Inflammatory macrophage treated with lipopolysaccharide for 4 hours (primary cell): ENCODE measurements at regions not wholly inside any gene's neighbourhood (a gene's known extent, or its start where the extent isn't known, plus 50 kb on each side); places are given as distances from the start of the nearest gene placed in this dataset.
"Not testable (repeated sequence)": the region's sequence is repeated elsewhere in the genome, so short reads cannot be mapped to it uniquely, and the experiment has no call there.

Experiments used
- DNase-seq: peaks from one replicate; pipeline ENCODE4 v3.0.0-alpha.2; 2020

DNA sequence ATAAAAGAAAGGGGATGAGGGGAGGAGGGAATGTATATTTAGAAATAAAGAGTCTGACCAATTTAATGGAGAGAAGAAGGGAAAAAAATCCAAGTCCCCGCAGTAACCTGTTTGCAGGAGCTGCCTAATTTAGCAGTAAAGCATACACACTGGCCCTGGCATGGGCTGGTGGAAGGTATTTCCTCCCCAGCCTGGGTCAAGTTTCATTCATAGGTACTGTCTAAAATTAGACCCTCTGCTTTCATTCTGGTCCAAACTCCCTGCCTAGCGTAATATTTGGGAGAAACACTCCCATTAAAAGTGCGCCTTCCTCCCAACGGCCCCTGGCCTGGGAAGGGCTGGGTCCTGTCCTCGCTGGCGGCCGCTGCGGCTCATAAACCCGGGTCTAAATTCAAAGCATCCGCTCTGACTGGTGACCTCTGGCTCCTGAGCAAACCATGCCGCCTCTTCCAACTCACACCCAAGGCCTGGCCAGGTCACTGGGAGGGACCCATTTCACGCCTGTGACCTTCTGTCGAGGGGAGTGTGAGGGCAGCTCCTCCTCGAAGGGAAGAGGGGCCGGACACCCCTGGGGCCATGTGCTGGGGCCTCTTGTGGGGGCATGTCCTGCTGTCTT lies 123.2 kb downstream of the FGF18 start:
- no peak for DNase-seq

DNA sequence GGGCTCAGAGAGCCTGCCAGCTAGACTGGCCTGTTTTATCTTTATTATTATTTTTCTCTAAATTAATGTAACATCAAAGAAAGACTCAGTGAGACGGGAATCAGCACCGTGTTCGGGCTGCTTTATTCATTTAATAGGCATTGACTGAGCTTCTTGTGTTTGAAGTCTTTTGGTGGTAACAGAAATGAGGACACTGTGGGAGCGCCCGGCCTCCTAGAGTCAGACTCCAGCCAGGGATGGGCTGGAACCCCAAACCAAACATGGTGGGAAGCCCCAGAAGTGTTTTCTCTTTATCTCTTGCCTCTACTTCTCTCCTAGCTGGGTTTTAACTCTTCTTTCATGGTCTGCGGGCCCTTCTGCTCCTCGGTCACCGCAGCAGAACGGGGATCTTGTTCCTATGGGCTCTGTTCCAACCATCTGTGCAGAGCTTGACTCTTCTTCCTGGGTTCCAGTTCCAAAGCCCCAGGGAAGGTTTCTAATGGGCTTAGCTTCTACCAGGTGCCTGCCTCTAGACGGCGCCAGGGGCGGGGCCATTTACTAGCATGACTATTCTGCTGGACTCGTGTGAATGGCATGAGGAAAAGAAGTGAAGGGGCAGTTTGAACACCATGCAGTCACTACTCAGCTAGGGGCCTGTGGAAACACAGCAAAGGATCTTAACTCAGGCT lies 123.8 kb downstream of the FGF18 start:
- DNase-seq, result no peak

DNA sequence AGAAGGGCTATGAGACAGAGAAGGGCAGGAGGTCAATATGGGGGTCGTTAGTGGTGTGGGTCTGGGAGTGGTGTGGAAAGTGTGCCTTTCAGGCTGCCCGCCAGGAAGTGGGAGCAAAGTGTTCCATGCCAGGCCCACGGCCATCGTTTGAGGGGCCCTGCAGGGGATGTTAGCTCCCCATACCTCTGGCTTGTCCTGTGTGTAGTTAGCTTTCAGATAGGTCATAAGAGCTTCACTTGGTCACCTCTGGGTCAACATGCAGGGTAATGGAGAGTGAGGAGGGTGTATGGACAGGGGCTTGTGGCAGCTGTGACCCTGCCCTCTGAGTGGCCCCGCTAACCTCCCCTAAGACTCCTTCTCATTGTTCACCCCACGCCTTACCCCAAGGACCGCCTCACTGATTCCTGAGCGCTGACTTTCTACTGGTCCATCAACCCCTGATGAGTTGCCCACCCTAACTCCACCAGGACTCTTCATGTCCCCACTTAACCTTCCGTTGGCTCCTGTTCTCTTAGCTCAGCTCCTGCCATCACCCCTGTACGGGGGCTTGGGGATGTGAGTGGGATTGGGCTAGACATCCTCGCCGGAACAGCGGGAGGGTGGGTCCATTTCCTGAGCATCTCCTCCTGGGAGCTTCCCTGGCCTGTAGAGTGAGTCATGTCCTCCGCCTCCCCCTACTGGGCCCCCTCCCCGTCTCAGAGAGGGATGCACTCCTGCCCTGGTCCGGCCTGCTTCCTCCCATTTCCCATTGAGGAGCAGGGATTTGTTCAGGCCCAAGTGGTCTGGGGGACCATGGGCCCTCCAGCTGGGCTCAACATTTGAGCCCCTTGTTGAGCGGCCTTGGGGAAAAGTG lies 125.7 kb downstream of the FGF18 start:
- DNase-seq, result no peak

DNA sequence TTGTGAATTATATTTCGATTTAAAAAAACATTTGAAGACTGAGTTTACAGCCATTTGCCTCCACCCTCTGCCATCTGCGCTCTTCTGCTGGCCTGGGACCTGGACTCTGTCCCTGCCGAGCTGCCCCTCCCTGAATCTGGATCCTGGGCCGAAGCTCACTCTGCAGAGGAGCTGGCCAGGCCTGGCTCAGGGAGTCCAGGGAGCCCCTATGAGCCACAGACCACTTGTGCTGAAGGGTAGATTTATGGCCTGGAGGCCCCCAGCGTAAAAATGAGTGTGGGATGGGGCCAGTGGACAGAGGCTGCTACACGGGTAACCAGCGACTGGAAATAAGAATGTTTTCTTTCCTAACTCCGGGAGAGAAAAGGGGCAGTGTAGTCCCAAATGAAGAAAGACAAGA lies 129.8 kb downstream of the FGF18 start:
- DNase-seq, result no peak

DNA sequence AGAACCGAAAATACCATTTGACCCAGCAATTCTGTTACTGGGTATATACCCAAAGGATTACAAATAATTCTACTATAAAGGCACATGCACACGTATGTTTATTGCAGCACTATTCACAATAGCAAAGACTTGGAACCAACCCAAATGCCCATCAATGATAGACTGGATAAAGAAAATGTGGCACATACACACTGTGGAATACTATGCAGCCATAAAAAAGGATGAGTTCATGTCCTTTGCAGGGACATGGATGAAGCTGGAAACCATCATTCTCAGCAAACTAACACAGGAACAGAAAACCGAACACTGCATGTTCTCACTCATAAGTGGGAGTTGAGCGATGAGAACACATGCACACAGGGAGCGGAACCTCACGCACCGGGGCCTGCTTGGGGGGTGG lies 134.4 kb downstream of the FGF18 start:
- DNase-seq, result not testable (repeated sequence)

DNA sequence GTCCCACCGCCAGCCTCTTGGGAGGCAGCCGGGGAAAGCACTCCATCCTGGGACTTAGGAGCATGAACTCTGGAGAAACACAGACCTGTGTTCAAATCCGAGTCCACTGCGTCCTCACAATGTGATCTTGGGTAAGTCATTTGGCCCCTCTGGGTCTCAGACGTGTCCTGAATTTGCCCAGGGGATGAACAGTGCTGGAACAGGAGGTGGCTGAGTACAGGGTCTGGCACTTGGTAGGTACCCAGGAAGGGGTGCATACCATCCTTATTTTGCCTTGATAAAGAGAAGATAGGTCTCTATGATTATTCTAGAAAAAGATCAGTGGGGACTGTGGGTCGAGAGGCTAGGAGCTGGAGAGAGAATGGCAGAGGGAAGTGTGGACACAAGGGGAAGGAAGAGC lies 135.7 kb downstream of the FGF18 start:
- DNase-seq, result no peak

DNA sequence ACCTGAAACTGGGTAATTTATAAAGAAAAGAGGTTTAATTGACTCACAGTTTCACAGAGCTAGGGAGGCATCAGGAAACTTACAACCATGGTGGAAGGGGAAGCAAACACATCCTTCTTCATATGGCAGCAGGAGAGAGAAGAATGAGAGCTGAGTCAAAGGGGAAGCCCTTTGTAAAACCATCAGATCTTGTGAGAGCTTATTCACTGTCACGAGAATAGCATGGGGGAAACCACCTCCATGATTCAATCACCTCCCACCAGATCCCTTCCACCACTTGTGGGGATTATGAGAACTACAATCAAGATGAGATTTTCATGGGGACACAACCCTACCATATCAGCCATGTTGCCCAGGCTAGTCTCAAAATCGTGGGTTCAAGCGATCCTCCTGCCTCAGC lies 143.4 kb downstream of the FGF18 start:
- DNase-seq, result peak; percentile 77

DNA sequence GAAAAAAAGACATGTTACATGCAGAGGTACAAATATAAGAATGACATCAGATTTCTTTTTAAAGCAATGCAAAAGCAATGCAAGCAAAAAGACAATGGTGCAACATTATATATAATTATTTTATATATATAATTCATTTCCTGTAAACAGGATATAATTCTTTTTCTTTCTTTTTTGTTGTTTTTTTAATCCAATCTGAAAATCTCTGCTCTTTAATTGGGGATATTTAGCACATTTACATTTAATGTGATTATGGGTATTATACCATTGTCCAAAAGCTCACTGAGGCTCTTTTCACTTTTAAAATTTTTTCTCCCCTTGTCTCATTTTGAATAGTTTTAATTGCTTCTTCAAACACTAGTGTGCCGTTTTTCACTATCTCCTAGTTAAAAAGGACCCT lies 148.9 kb downstream of the FGF18 start:
- DNase-seq, result no peak

DNA sequence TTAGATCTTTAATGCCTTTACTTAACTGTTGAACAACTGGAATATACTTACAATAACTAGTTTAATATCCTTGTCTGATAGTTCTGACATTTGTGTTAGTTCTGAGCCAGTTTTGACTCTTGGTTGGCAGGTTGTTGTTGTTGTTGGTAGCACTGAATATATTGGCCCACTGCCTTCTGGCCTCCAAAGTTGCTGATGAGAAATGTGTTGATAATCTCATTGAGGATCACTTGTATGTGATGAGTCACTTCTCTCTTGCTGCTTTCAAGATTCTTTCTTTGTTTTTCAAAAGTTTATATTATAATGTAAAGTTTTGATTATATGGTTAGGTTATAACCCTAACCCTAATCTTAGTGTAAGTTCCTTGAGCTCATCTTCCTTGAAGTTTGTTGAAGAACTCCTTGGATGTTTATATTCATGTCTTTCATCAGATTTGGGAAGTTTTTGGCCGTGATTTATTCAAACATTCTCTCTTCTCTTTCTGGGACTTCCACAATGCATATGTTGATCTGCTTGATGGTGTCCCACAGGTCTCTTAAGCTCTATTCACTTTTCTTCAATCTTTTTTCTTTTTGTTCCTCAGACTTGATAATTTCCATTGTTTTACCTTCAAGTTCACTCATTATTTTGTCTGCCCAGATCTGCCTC lies 149.7 kb downstream of the FGF18 start:
- no peak for DNase-seq

DNA sequence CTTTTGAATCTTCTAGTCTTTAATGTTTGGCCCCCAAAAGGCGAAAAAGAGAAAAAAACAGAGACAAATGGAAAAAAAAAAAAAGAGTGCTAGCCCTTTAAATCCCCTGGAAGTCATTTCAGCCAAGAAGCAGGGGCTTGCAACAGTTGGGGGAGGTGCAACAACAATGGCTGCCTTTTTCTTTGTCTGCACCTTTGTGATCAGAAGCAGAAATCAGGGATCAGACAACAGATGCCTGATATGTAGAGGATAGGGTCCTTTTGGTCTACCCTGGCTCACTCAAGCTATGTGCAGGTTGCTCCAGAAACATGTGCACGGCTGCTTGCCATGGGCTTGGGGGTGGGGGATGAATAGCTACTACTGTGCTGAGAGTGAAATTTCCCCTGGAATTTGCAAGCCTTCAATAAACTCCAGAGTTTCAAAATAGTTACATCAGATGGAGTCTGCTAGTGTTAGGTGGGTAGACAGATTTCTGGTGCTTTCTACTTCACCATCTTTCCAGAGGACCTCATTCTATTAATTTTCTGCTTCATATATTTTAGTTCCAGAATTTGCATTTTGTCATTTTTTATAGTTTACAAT lies 150.9 kb downstream of the FGF18 start:
- peak; percentile 34 for DNase-seq

DNA sequence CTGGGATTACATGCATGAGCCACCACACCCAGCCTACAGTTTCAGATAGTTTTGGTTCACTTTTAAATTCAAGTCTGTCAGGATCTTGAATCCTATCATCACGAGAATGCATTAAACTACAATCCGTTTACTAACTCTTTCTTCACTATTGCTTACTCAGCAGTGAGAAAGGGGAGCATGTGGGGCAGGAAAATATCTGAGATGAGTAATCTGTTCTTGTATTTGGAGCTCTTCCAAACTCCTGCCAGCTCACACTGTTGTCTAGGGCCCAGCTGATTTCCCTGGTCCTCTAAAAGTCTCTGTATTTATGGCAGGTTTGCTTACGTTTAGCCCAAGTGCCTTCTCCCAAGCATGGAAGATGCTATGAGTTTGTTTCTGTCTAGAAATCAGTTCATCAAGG lies 152.2 kb downstream of the FGF18 start:
- no peak for DNase-seq

DNA sequence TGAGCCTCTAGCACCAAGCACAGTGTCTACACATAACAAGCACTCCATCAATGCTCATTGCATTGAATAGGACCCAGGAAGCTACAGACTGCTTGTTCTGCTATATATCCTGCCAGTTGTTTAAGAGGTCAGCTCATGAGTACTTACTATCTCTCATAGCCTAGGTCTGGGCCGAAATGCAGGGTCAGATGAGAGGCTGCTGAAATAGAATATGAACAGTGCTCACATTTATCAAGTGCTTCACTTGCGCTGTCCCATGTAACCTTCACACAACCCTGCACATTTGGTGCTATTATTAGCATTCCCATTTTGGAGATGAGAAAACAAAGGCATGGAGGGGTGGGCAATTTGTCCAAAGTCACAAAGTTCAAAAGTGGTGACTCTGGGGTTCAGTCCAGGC lies 153.6 kb downstream of the FGF18 start:
- no peak for DNase-seq

DNA sequence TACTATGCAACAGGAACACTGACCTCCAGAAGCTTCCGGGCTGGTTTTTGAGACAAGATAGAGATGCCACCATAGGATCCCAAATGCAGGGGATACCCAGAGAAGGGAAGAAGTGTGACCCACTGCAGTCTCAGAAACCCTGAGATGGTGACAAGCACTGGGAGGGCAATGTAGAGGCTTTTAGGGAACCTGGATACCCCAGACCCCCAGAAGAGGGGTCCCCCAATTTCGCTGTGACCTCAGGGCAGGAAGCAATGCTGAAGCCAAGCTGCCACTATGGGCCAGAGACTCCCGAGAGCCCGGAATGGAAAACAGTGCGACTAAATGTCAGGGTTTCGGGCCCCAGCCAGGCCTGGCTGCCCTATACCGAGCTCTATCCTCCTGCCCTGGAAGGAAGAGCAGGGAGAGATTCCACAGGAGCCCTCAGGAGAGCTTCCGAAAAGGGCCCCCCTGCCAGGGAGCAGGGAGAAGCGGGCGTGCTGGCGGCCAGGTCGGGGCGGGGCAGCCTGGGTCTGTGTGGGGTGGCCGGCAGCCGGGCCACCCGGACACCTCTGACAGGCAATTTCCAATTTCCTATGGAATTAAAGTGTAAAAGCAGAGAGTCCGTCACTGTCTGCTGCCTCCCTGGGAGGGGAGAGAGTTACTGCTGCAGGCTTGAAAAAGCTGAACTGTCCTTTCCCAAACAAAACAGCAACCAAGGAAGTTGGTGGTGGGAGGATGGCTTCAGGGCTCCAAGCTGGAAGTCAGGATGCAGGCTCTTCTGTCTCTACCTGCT lies 154.2 kb downstream of the FGF18 start:
- DNase-seq, result no peak

DNA sequence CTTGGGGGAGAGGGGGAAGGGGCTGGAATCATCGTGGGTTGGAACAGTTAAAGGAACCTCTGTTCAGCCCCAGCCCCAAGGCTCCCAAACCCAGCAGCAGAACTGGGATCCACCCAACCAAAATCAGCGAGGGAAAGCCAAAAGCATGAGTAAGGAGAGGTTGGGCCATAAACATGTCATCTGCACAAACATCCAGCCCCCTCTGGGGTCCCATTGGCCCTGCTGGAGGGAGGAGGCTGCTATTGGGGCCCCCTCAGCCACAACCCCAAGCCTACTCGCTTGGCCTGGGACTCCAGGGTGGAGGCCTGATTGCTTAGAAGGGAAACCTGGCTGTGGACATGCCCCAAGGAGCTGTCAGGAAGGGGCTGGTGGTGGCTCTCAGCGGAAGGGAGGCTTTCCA lies 154.9 kb downstream of the FGF18 start:
- no peak for DNase-seq

DNA sequence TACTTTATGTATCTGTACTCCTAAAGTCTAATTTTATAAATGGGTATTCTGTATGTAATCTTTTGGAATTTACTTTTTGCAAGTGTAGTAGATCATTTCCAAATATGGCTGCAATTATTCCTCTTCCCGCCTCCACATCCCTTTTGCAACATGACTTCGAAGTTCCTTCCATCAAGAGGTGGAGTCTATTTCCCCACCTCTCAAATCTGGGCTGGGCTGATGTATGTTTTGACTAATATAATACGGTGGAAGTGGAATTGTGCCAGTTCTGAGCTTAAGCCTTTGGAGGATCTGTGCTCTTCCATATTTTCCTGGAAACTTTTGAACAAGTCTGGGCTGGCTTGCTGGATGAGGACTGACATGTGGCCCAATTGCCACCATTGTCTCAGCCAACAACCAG lies 155.9 kb downstream of the FGF18 start:
- DNase-seq, result peak; percentile 46

DNA sequence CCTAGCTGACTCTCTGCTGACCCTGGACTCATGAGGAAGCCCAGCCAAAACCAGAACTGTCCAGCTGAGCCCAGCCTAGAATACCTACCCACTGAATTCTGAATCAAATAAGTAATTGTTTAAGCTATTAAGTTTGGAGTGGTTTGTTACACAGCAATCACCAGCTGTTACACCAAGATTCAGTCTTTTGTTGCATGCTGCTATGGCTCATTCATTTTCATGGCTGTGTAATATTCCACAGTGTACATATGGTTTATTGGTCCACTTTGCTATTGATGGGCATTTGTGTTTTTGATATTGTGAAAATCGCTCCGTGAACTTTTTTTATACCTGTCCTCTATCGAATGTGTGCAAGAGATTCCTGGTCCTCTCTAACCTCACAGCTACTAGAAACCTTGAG lies 156.4 kb downstream of the FGF18 start:
- DNase-seq, result no peak

DNA sequence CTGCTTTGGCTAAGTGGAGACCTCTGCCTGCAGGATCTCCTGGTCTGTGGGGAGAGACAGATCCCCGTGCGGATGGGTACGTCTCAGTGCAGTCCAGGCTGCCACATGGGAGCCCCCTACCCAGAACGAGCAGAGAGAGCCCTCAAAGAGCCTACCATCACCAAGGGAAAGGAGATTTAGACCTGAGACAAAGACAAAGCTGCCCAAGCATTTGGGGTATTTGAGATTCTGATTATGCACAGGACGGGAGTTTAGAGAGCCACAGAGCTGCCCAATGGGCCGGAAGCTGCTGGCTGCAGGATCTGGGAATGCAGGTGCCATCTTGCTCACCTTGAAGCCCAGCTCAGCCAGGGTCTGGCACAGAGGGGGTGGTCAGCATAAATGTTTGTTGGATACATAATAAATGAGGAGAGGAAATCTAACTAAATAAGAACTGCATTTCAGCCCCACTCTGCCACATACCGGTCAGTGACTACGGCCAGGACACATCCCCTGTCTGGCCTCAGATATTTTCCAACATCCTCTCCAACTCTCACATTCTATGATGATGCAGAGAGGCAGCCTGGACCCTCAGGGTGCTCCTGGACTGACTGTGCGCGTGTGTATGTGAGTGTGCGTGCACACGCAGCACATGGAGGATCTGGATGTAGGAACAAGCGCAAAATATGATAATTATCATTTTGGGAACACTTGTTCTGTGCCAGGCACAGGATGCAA lies 157.8 kb downstream of the FGF18 start:
- no peak for DNase-seq

DNA sequence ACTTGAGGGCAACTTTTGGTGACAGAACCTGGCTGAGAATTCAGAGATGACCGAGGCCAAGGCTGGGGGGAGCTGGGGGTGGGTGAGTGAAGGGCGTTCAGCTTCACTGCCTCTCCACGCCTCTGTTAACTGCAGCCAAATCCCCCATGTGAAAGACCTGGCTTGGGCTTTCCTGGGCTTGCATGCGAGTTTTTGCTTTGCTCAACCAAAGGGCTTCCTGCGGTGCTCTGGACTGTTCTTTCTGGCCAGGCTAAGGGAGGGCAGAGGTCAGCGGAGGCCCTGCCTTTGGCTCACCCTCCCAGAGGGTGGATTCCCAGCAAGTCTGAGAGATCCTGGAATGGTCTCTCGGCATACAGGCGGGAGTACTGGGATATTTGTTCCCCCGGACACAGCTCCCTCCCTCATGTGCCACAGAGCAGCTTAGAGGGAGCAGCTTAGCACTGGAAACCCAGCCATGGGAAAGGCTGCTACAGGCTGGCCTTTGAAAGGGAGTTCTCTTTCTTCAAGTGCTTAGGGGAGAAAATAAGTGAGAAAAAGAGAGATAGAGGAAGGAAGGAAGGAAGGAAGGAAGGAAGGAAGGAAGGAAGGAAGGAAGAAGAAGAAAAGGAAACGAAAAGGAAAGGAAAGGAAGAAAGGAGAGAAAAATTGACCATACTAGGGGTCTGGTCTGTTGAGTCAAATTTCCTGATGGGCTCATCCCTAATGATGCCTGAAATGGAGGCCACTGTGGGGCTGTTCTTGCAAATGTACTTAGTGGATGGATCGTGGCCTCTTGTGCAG lies 158.8 kb downstream of the FGF18 start:
- DNase-seq, result no peak

DNA sequence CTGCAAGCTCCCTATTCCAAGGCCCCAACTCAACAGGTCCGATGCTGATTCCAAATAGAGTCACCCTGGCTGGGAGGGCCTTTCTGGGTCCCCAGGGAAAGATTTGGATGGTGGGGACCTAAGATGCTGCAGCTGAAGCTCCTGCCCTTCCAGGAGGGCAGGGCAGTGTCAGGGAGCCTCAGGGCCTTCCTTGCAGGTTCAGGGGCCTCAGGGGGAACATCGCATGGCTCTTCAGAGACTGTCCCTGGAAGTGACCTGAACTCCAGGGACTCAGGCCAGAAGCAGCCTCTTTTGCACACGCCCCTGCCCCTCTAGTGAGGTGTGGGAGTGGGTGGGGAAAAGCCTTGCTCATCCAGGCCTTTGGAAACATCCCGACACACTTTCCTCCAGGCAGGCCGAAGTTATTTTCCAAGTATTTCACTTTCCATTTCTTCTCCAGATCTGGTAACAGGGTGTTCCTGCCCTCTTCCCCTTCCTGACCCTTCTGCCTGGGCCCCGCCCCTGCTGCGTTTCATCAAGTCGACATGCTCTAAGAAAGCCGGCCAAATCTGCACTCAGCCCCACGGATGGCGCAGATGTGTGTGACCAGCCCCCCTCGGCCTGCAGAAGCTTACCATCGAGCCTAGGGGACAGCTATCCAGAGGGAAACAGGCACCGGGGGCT lies 159.5 kb downstream of the FGF18 start:
- DNase-seq, result peak; percentile 37

DNA sequence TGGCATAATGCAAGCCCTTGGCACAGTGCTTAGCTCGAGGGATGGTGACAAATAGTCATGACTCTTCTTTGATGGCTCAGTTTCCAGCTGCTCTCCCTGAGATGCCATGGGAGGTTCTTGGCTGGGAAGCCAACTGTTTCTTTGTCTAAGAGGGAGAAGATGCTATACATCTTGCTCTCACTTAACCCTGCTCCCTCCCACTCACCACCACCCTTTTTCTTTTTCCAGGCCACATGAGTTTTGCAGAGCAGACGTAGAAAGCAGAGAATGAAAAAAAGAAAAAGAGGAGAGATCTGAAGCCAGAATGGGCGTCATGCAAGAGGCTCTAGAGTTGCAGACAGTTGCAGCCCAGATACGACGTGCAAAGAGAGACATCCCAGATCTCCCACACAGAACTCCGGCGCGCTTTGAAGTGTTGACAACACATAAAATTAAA lies 160.5 kb downstream of the FGF18 start:
- DNase-seq, result peak; percentile 39
